SU-DHL-6 (cell line): ENCODE measurements at regions not wholly inside any gene's neighbourhood (a gene's known extent, or its start where the extent isn't known, plus 50 kb on each side); places are given as distances from the start of the nearest gene placed in this dataset.

ENCODE experiments used
- H2AFZ ChIP-seq: fragments of 200-600 bp; sonication (generic); 2 replicates; pipeline ENCODE4 v1.6.1; 2014; ENCODE audit warnings: low read depth, mild to moderate bottlenecking, moderate library complexity, mixed read lengths, antibody characterized with exemption, low read length; ENCODE audit not compliant: severe bottlenecking
- H3F3A ChIP-seq: fragments of 200-600 bp; shearing (Covaris generic); 2 replicates; pipeline ENCODE4 v1.6.0; 2016; ENCODE audit warnings: antibody characterized with exemption, mild to moderate bottlenecking; ENCODE audit not compliant: insufficient read depth
- H3K27ac ChIP-seq: fragments of 200-600 bp; sonication (generic); 2 replicates; pipeline ENCODE4 v1.5.1; 2016; ENCODE audit warnings: low read depth, mild to moderate bottlenecking, low read length, moderate library complexity, mixed read lengths
- H3K27me3 ChIP-seq: fragments of 200-600 bp; sonication (generic), shearing (Covaris generic); 2 replicates; pipeline ENCODE4 v1.6.0; 2014; ENCODE audit warnings: mild to moderate bottlenecking, low read length
- H3K36me3 ChIP-seq: fragments of 200-600 bp; sonication (generic); 2 replicates; pipeline ENCODE4 v1.6.1; 2014; ENCODE audit warnings: mild to moderate bottlenecking, low read length, mixed read lengths
- H3K4me2 ChIP-seq: fragments of 300-600, 200-600 bp; shearing (Covaris generic), sonication (generic); 2 replicates; pipeline ENCODE4 v1.6.0; 2014; ENCODE audit warnings: low read length, low read depth, mild to moderate bottlenecking; ENCODE audit not compliant: poor library complexity, severe bottlenecking
- H3K4me3 ChIP-seq: fragments of 200-600 bp; sonication (generic); 2 replicates; pipeline ENCODE4 v1.5.1; 2014; ENCODE audit warnings: antibody characterized with exemption, low read length, mild to moderate bottlenecking, mixed read lengths; ENCODE audit not compliant: insufficient read depth, poor library complexity, severe bottlenecking
- H3K79me2 ChIP-seq: fragments of 200-600 bp; sonication (generic); 2 replicates; pipeline ENCODE4 v1.6.1; 2014; ENCODE audit warnings: mild to moderate bottlenecking, low read length, moderate library complexity; ENCODE audit not compliant: insufficient read depth
- H3K9ac ChIP-seq: fragments of 200-600 bp; sonication (generic); 2 replicates; pipeline ENCODE4 v1.7.0; 2014; ENCODE audit warnings: mild to moderate bottlenecking, low read length
- H3K9me2 ChIP-seq: fragments of 200-600 bp; sonication (generic); replicated peaks from 2 replicates; pipeline ENCODE4 v1.6.1; 2014; ENCODE audit warnings: low read length; ENCODE audit not compliant: insufficient read depth
- H3K9me3 ChIP-seq: fragments of 200-600 bp; sonication (generic); 2 replicates; pipeline ENCODE4 v1.6.1; 2014; ENCODE audit warnings: low read length, mixed read lengths; ENCODE audit not compliant: insufficient read depth
- H4K20me1 ChIP-seq: fragments of 200-600 bp; sonication (generic); 2 replicates; pipeline ENCODE4 v1.6.1; 2014; ENCODE audit warnings: low read depth, mild to moderate bottlenecking, antibody characterized with exemption, low read length, moderate library complexity, mixed read lengths
- CTCF ChIP-seq: fragments of 200-600 bp; sonication (generic); IDR thresholded peaks from one replicate; pipeline ENCODE4 v1.5.1; 2017; ENCODE audit warnings: antibody characterized with exemption, mild to moderate bottlenecking, low read length, moderate library complexity; ENCODE audit not compliant: insufficient read depth, poor library complexity, severe bottlenecking
- EZH2phosphoT487 ChIP-seq: fragments of 200-600 bp; sonication (generic), shearing (Covaris generic); conservative IDR thresholded peaks from 2 replicates; pipeline ENCODE4 v1.6.1; 2018; ENCODE audit warnings: mild to moderate bottlenecking, antibody characterized with exemption, low read length, moderate library complexity, mixed read lengths

DNA sequence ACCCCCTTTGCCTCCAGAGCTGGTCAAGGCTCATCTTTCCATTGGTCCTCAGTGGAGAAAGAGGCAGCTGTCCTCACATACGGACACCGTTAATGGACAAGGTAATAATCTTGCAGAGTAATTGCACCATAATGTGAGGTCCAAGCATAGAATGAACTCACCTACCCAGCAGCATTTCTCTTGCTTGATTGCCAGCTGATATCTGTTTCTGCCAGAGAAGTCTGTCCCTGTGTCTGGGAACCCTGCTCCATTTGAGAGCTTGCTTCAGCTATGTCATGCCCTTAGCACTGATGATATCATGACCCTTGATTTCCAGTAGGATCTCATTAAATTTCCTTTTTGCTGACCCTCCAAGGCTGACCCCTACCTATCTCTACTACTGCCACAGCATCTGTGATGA is 154.6 kb downstream of the PIK3R1 start:
- no peaks in the 10 kb centered on the region for H3K27me3 ChIP-seq
- no peak overlapping the region for H3K4me3 ChIP-seq
- no peaks in the 10 kb centered on the region for H3F3A ChIP-seq
- H3K4me2 ChIP-seq = no peak overlapping the region
- no peaks in the 10 kb centered on the region for H3K9me2 ChIP-seq
- no peaks in the 10 kb centered on the region for H3K9me3 ChIP-seq
- H2AFZ ChIP-seq = no peak overlapping the region
- no peak overlapping the region for H3K9ac ChIP-seq
- H3K79me2 ChIP-seq = no peaks in the 10 kb centered on the region
- H3K27ac ChIP-seq = no peak overlapping the region
- H4K20me1 ChIP-seq = no peaks in the 10 kb centered on the region
- no peaks in the 10 kb centered on the region for H3K36me3 ChIP-seq
- TF ChIP-seq CTCF = no peak
- TF ChIP-seq EZH2phosphoT487 = no peak

- Histone ChIP-seq H3K79me2 (no peaks in the 10 kb centered on the region), H3K9me2 (no peaks in the 10 kb centered on the region), H3K4me3 (no peak overlapping the region), H3K27ac (no peak overlapping the region), H4K20me1 (no peaks in the 10 kb centered on the region), H3K27me3 (no peaks in the 10 kb centered on the region), H3F3A (no peaks in the 10 kb centered on the region), H3K4me2 (no peak overlapping the region), H3K9ac (no peak overlapping the region), H2AFZ (no peak overlapping the region), H3K36me3 (no peaks in the 10 kb centered on the region), H3K9me3 (no peaks in the 10 kb centered on the region)
- no peak for TF ChIP-seq CTCF
Observed at GRCh38 chr5:68371607-68372006, 156.1 kb downstream of the PIK3R1 start.

GRCh38 chr5:68372161-68372560 is 156.6 kb downstream of the PIK3R1 start:
- Histone ChIP-seq H2AFZ (no peak overlapping the region), H3K9me2 (no peaks in the 10 kb centered on the region), H3K27me3 (no peaks in the 10 kb centered on the region), H3K9me3 (no peaks in the 10 kb centered on the region), H4K20me1 (no peaks in the 10 kb centered on the region), H3K27ac (no peak overlapping the region), H3K9ac (no peak overlapping the region), H3K36me3 (no peaks in the 10 kb centered on the region), H3K4me3 (no peak overlapping the region), H3K4me2 (no peak overlapping the region), H3K79me2 (no peaks in the 10 kb centered on the region), H3F3A (no peaks in the 10 kb centered on the region)
- TF ChIP-seq CTCF (no peak), EZH2phosphoT487 (no peak)

DNA sequence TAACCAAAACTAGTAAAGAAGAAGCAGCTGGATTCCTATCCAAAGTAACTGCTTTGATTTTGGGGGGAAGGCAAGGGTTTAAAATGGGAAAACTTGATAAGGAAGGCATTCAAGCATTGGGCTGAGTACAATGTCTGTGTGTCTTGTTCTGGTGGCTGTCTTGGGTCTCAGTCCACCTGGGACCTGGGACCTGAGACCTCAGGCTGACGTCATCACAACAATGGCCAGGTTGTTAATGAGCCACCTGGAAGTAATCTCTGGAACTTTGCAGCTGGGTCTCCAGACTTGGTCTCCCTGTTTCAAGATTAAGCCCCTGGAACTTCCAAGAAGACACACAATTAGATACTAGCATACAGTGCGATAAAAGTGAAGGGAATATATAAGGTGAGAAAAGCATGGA is 157.5 kb downstream of the PIK3R1 start:
- no peak overlapping the region for H3K4me3 ChIP-seq
- no peaks in the 10 kb centered on the region for H4K20me1 ChIP-seq
- H2AFZ ChIP-seq = no peak overlapping the region
- no peaks in the 10 kb centered on the region for H3K9me3 ChIP-seq
- H3K4me2 ChIP-seq = no peak overlapping the region
- no peaks in the 10 kb centered on the region for H3F3A ChIP-seq
- no peaks in the 10 kb centered on the region for H3K79me2 ChIP-seq
- H3K27me3 ChIP-seq = no peaks in the 10 kb centered on the region
- no peak overlapping the region for H3K27ac ChIP-seq
- no peak overlapping the region for H3K9ac ChIP-seq
- H3K36me3 ChIP-seq = no peaks in the 10 kb centered on the region
- no peak for TF ChIP-seq EZH2phosphoT487
- no peak for TF ChIP-seq CTCF
- H3K9me2 ChIP-seq = no peaks in the 10 kb centered on the region
